OCI-LY3 (cell line): ENCODE measurements at regions not wholly inside any gene's neighbourhood (a gene's known extent, or its start where the extent isn't known, plus 50 kb on each side); places are given as distances from the start of the nearest gene placed in this dataset.
"Not testable (repeated sequence)": the region's sequence is repeated elsewhere in the genome, so short reads cannot be mapped to it uniquely, and the experiment has no call there.

Source experiments
- EZH2phosphoT487 ChIP-seq: fragments of 200-600 bp; shearing (Covaris generic); IDR thresholded peaks from 2 replicates; pipeline ENCODE4 v1.6.1; 2018; ENCODE audit warnings: antibody characterized with exemption, mixed run types, low read depth
- TF ChIP-seq, protein P1 (sequence below): fragments of 200-600, 300-600 bp; sonication (generic); IDR thresholded peaks from 2 replicates; pipeline ENCODE4 v1.5.1; 2014; ENCODE audit warnings: antibody characterized with exemption, low read length, low read depth

DNA sequence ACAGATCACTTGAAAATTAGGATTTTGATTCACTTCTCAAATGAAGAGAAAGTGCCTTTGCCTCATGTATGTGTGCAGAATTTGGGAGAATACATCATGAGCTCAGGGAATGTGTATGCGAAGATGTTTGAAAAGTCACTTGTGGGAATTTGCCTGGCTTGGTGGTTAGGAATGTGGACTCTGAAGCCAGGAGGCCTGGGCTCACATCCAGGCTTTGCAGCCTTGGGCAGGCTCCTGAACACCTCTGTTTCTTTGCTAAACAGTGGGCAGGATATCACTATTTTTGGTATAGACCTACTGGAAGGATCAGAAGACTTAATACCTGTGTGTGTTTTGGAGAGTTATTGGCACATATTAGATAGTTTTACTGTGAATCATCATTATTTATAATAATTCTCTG, 295.0 kb upstream of the PLGLB2 start:
- TF ChIP-seq, protein P1, sequence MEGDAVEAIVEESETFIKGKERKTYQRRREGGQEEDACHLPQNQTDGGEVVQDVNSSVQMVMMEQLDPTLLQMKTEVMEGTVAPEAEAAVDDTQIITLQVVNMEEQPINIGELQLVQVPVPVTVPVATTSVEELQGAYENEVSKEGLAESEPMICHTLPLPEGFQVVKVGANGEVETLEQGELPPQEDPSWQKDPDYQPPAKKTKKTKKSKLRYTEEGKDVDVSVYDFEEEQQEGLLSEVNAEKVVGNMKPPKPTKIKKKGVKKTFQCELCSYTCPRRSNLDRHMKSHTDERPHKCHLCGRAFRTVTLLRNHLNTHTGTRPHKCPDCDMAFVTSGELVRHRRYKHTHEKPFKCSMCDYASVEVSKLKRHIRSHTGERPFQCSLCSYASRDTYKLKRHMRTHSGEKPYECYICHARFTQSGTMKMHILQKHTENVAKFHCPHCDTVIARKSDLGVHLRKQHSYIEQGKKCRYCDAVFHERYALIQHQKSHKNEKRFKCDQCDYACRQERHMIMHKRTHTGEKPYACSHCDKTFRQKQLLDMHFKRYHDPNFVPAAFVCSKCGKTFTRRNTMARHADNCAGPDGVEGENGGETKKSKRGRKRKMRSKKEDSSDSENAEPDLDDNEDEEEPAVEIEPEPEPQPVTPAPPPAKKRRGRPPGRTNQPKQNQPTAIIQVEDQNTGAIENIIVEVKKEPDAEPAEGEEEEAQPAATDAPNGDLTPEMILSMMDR, result not testable (repeated sequence)
- not testable (repeated sequence) for TF ChIP-seq EZH2phosphoT487
